ENCODE measurements at regions not wholly inside any gene's neighbourhood (a gene's known extent, or its start where the extent isn't known, plus 50 kb on each side); places are given as distances from the start of the nearest gene placed in this dataset.

DNA sequence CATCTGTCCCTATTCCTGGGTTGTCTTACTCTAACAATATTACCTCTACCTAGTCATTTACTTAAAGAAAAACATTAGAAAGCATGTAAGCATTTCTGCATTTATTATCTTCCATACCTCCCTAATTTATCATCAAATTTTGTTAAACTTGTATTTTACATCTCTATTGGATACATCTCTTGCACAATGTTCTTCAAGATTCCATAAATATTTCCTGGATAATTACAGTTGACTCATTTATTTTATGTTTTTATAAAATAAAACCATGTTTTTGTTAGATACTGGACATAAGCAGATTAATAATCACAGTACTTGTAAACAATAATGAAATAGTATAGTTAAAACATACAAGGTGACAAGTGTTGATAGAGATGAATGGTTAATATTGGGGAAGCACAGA, 209.0 kb downstream of the TMTC3 start:
- TF ChIP-seq, protein P1, sequence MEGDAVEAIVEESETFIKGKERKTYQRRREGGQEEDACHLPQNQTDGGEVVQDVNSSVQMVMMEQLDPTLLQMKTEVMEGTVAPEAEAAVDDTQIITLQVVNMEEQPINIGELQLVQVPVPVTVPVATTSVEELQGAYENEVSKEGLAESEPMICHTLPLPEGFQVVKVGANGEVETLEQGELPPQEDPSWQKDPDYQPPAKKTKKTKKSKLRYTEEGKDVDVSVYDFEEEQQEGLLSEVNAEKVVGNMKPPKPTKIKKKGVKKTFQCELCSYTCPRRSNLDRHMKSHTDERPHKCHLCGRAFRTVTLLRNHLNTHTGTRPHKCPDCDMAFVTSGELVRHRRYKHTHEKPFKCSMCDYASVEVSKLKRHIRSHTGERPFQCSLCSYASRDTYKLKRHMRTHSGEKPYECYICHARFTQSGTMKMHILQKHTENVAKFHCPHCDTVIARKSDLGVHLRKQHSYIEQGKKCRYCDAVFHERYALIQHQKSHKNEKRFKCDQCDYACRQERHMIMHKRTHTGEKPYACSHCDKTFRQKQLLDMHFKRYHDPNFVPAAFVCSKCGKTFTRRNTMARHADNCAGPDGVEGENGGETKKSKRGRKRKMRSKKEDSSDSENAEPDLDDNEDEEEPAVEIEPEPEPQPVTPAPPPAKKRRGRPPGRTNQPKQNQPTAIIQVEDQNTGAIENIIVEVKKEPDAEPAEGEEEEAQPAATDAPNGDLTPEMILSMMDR (IDR thresholded peaks at IDR 0.05; ENCODE audit: low read length) = no peak
- TF ChIP-seq EZH2 (IDR thresholded peaks at IDR 0.05; ENCODE audit: borderline replicate concordance, low read length) = no peak

Measured in OCI-LY1 (cell line).